ENCODE measurements at regions not wholly inside any gene's neighbourhood (a gene's known extent, or its start where the extent isn't known, plus 50 kb on each side); places are given as distances from the start of the nearest gene placed in this dataset.

DNA sequence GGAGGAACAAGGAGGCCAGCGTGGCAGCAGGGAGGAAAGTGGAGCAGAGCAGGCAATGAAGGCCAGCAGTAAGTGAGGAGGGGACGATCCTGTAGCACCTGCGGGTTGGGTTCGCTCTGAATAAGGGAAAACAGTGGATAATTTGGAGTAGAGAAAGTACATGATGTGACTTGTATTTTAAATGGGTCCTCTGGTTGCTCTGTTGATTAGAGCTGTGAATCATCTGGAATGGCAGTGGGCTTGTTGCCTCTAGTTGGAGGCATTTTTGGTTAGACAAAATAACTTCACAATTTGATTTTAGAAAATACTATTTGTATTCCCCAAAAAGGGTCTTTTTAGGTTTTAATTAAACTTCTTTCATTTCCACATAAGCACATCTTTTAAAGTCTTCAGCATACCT is 277.4 kb downstream of the ARL4A start:
- intact Hi-C loops (cut with DNase I): no loop called here
- no peak for DNase-seq (ENCODE audit: low spot score)

DNA sequence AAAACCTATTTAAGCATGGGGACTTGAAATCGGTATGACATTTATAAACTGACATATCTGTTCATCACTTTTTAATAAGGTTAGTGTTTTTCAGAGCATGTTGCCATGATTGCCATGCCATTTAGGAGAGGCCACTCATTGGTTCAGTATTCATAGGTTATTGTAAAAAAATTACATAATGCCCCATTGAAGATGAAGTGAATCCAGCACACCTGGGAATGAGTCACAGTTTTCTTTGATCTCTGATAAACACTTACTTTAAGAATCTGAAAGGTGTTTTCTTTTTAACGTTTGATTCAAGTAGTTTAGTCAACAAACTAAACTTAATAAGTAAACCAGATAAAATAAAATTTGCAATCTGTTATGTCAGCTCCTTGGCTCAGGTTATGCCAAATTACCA is 278.3 kb downstream of the ARL4A start:
- intact Hi-C loops (cut with DNase I): no loop called here
- no peak for DNase-seq (ENCODE audit: low spot score)

GRCh38 chr7:12967322-12967721 is 279.9 kb downstream of the ARL4A start:
- intact Hi-C loops (cut with DNase I): no loop called here
- no peak for DNase-seq (ENCODE audit: low spot score)

- DNase-seq (ENCODE audit: low spot score): no peak
Measured at GRCh38 chr7:12968836-12969422, 281.5 kb downstream of the ARL4A start.

DNA sequence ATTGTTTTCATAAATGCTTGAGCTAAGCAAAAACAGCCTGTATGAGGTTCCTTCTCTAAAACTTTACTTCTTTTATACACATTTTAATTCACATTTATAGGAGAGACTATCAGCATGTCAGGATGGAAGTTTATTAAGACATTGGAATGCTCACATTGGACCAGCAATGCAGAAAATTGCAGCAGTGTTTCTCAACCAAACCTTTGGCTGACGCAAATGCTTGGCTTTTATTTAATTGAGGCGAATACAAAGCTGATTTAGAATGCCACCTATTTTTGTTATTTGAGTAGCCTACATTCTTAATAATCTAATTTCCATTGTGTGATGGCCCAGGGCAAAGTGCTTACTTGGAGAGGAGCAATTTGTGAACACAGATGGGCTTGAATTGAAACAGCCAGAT is 283.2 kb downstream of the ARL4A start:
- no peak for DNase-seq (ENCODE audit: low spot score)
- intact Hi-C loops (cut with DNase I): no loop called here

More at GRCh38 chr7:12968836-12969422, 281.5 kb downstream of the ARL4A start:
- intact Hi-C loops (cut with DNase I): no loop called here

GRCh38 chr7:12974451-12975166 is 287.2 kb downstream of the ARL4A start:
- intact Hi-C loops (cut with DNase I): no loop called here
- no peak for DNase-seq (ENCODE audit: low spot score)

DNA sequence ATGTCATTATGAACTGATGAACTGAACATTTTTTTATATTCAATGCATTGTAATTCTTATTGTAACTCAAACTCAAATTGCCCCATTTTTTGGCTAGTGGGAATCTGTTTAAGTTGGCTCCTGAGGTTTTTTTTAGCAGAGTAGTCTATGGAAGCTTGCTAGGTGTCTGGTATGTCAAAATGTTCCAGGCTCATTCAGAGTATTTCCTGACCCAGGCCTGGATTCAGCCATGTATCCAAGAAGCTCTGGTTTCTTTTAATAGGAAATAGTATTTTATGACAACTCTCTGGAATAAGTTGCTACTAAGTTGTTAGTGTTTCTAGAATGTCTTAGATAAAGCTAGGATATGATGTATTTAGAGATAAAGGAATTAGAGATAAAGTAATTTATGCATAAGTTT is 288.0 kb downstream of the ARL4A start:
- intact Hi-C loops (cut with DNase I): no loop called here
- no peak for DNase-seq (ENCODE audit: low spot score)

DNA sequence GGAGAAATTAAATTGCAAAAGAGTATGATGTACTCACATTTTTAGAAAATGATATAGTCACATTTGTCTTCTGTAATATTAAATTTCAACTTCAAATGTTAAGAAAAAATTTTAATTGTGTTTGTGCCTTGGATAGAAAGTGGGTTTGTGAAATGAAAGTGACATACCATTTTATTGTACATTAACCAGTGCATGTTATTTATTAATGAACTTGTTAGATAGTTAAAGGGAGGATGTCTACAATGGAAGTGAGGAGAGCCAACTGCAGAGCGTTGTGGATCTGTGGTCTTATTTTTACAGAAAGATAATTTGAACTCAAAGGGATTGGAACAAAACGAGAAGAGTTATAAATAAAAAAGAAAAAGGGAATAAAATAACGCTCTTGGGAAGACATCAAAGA is 291.7 kb downstream of the ARL4A start:
- intact Hi-C loops (cut with DNase I): no loop called here
- no peak for DNase-seq (ENCODE audit: low spot score)

GRCh38 chr7:12982178-12982577 is 294.7 kb downstream of the ARL4A start:
- intact Hi-C loops (cut with DNase I): no loop called here
- DNase-seq (ENCODE audit: low spot score): no peak

GRCh38 chr7:12984117-12984516 is 296.7 kb downstream of the ARL4A start:
- DNase-seq (ENCODE audit: low spot score): no peak
- intact Hi-C loops (cut with DNase I): no loop called here

DNA sequence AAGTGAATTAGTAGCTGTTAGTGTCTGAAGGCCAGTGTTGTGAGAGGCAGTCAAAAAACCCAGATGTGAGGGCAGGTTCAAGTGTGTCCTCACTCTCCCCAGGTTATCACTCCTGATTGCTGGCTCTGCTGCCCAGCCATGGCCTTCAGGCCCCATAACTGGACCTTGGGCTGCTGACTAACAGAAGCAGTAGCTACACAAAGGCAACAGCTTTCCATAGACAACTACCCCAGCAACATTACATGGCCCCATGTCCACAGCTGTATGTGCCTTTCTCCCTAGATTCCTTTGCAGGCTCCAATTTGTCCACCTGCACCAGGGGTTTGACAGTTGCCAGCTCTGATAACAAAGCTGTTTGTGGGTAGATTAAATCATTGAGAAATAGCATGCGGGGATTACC is 297.8 kb downstream of the ARL4A start:
- DNase-seq (ENCODE audit: low spot score): no peak
- intact Hi-C loops (cut with DNase I): no loop called here

DNA sequence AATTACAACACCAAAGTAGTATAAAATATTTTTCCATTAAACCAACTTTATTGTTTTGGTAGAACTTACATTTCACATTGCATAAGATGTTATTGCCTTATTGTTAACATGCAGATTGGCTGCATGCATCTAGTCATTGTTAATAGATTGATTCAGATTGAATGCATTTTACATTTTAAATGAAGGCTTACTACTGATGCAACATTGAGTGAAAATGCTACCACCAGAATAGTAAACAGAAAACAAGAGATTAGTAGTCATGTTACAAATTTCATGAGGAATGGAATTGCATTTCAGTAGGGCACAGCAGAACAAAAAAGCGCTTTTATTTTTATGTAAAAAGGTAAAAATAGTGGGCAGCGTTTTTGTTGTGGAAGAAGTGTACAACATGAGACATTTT is 298.3 kb downstream of the ARL4A start:
- intact Hi-C loops (cut with DNase I): no loop called here
- no peak for DNase-seq (ENCODE audit: low spot score)

GRCh38 chr7:12987238-12987637 is 299.8 kb downstream of the ARL4A start:
- no peak for DNase-seq (ENCODE audit: low spot score)
- intact Hi-C loops (cut with DNase I): no loop called here

DNA sequence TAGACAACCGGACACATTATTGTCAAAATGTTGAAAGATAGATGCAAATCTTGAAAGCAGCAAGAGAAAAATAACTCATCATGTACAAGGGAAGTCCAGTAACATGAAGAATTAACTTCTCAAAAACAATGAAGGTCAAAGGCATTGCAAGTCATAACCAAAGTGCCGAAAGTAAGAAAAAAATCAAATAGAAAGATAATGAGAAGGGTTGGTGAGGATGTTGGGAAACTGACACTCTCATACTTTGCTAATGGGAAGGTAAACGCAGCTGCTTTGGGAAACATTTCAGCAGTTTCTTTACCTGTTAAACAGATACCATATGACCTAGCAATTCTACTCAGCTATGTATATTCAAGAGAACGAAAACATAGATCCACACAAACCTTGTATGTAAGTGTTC is 303.0 kb downstream of the ARL4A start:
- intact Hi-C loops (cut with DNase I): no loop called here
- no peak for DNase-seq (ENCODE audit: low spot score)

- intact Hi-C loops (cut with DNase I): no loop called here
- DNase-seq (ENCODE audit: low spot score): no peak
Measured at GRCh38 chr7:12993025-12993424, 305.6 kb downstream of the ARL4A start.

DNA sequence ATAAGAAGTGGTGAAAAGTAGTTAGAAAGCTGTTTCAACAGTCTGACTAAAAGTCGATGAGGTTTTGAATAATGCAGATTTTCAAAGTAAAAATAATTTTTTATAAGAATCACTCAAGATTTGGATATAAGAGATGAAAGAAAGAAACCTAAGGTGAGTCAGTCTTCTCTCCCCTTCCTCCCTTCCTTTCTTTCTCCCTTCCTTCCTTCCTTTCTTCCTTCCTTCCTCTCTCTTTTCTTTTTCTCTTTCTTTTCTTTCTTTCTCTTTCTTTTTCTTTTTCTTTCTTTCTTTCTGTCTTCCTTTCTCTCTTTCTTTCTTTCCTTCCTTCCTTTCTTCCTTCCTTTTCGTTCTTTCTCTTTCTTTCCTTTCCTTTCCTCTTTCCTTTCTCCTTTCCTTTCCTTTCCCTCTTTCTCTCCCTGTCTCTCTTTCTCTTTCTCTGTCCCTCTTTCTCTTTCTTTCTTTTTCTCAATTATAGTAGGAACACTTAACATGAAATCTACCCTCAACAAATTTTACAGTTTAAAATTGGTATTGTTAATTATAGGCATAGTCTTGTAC is 308.6 kb downstream of the ARL4A start:
- no peak for DNase-seq (ENCODE audit: low spot score)
- intact Hi-C loops (cut with DNase I): no loop called here

GRCh38 chr7:13007331-13007730 is 319.9 kb downstream of the ARL4A start:
- intact Hi-C loops (cut with DNase I): no loop called here
- no peak for DNase-seq (ENCODE audit: low spot score)

GRCh38 chr7:13009517-13009916 is 322.1 kb downstream of the ARL4A start:
- intact Hi-C loops (cut with DNase I): no loop called here

DNA sequence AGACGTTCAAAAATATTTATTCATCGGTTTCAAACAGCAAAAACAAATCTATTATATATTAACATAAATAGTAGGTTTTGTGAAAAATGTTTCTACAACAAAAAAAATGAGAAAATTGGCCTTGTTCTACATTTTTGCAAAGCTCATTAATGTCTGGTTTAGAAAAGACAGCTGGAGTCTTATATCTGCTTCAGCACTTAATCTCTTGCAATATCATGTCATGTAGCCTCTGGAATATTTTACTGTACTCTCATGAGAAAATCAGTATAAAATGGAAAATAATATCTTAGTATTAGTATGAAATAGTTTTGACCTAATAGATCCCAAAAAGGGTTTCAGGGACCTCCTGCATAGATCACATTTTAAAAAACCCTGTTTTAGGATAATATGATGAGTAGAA is 326.6 kb downstream of the ARL4A start:
- DNase-seq (ENCODE audit: low spot score): no peak
- intact Hi-C loops (cut with DNase I): no loop called here

More at GRCh38 chr7:13009517-13009916, 322.1 kb downstream of the ARL4A start:
- DNase-seq (ENCODE audit: low spot score): no peak

DNA sequence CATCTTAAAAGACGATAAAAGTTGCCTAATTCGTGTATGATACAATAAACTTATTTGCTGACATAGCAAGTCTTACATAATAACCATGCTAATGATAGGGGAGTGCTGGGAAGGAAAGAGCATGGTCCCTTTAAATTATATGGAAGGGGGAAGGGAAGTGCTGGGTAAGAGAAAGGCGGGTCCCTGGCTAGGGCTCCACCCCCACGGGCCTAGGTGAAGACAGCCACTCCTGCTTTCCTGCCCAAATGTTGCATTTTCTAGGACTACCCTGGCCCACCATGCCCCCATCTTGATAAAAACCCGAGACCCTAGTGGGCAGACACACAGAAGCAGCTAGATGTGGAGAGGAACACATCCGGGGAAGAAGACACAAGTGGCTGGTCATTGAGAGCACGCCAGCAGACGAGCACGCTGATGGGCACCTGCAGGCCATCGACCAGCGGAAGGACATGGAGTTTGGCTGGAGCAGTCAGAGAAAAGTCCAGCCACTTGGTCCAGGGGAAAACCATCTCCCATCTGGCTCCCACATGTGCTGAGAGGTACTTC is 328.7 kb downstream of the ARL4A start:
- intact Hi-C loops (cut with DNase I): no loop called here
- DNase-seq (ENCODE audit: low spot score): no peak

Data from cardiac septum (tissue), 1 donor.